HepG2 (cell line): ENCODE measurements at regions not wholly inside any gene's neighbourhood (a gene's known extent, or its start where the extent isn't known, plus 50 kb on each side); places are given as distances from the start of the nearest gene placed in this dataset.
A peak's percentile ranks its signal among the peaks of the same experiment; 100 is the strongest.

Experiments used
- ARID3A ChIP-seq: IDR thresholded peaks from 2 replicates; pipeline ENCODE4 v1.6.1; 2012; ENCODE audit warnings: low read depth, low read length, improper control_type of control experiment
- BRCA1 ChIP-seq: sonication (generic); formaldehyde crosslinking; IDR thresholded peaks from 2 replicates; pipeline ENCODE4 v1.4.0; 2020; ENCODE audit warnings: missing genetic modification reagents
- GTF3A ChIP-seq: sonication (generic); formaldehyde crosslinking; conservative IDR thresholded peaks from 2 replicates; pipeline ENCODE4 v1.4.0; 2020; ENCODE audit warnings: mild to moderate bottlenecking, missing genetic modification reagents
- IRF2 ChIP-seq: IDR thresholded peaks from 2 replicates; pipeline ENCODE4 v1.6.1; 2018; ENCODE audit warnings: missing genetic modification reagents, missing compliant biosample characterization
- NFKBIZ ChIP-seq: IDR thresholded peaks from 2 replicates; pipeline ENCODE4 v1.6.1; 2018; ENCODE audit warnings: missing genetic modification reagents, missing compliant biosample characterization
- PLSCR1 ChIP-seq: sonication (generic); formaldehyde crosslinking; IDR thresholded peaks from 2 replicates; pipeline ENCODE4 v1.5.0; 2020; ENCODE audit warnings: missing genetic modification reagents, mild to moderate bottlenecking, borderline replicate concordance
- SMYD3 ChIP-seq: sonication (generic); formaldehyde crosslinking; IDR thresholded peaks from 2 replicates; pipeline ENCODE4 v1.8.1; 2023; ENCODE audit warnings: mild to moderate bottlenecking, missing genetic modification reagents
- SOX13 ChIP-seq, 3 experiments: fragments of 450-650 bp in 1 of 3; sonication (generic) in 1 of 3; formaldehyde crosslinking in 1 of 3; IDR thresholded peaks in 2 of 3; conservative IDR thresholded peaks in 1 of 3; 2 replicates each; pipeline versions ENCODE4 v1.5.0 to v1.6.1; 2016 to 2020; ENCODE audit warnings: antibody characterized with exemption in 1 of 3, mild to moderate bottlenecking in 1 of 3, missing compliant biosample characterization in 1 of 3, missing genetic modification reagents in 1 of 3, moderate library complexity in 1 of 3
- USF2 ChIP-seq, 2 experiments: sonication (generic) in 1 of 2; formaldehyde crosslinking in 1 of 2; IDR thresholded peaks; 2 replicates each; pipeline versions ENCODE4 v1.5.1 to v1.6.1; 2011 to 2020; ENCODE audit warnings: borderline replicate concordance in 1 of 2, low read depth in 1 of 2, low read length in 1 of 2, mild to moderate bottlenecking in 1 of 2, missing genetic modification reagents in 1 of 2, moderate library complexity in 1 of 2
- ZBTB40 ChIP-seq, 2 experiments: fragments of 450-650 bp in 1 of 2; sonication (generic) in 1 of 2; formaldehyde crosslinking in 1 of 2; IDR thresholded peaks; 2 replicates each; pipeline versions ENCODE4 v1.6.1 to v1.8.0; 2016 to 2022; ENCODE audit warnings: antibody characterized with exemption in 1 of 2, mild to moderate bottlenecking in 1 of 2, missing genetic modification reagents in 1 of 2
- ZNF143 ChIP-seq: sonication (generic); formaldehyde crosslinking; IDR thresholded peaks from 2 replicates; pipeline ENCODE4 v1.4.0; 2020; ENCODE audit warnings: missing genetic modification reagents
- ZNF264 ChIP-seq: sonication (generic); formaldehyde crosslinking; IDR thresholded peaks from 2 replicates; pipeline ENCODE4 v1.4.0; 2020; ENCODE audit warnings: missing genetic modification reagents
- ZNF354B ChIP-seq: sonication (generic); formaldehyde crosslinking; IDR thresholded peaks from 2 replicates; pipeline ENCODE4 v1.8.0; 2022; ENCODE audit warnings: mild to moderate bottlenecking, missing genetic modification reagents

GRCh38 chr2:88321449-88322248, 130.8 kb downstream of the FOXI3 start (continued):
- TF ChIP-seq USF2 (IDR thresholded peaks at IDR 0.05; ENCODE audit: low read depth, low read length) (no peak), USF2 (CRISPR knock-in tag; IDR thresholded peaks at IDR 0.05; ENCODE audit: borderline replicate concordance) (no peak), ARID3A (no peak), BRCA1 (CRISPR knock-in tag) (no peak), ZNF354B (no peak), SMYD3 (no peak), ZBTB40 (IDR thresholded peaks at IDR 0.05) (no peak), ZBTB40 (CRISPR knock-in tag; IDR thresholded peaks at IDR 0.05) (no peak), ZNF143 (CRISPR knock-in tag) (no peak), PLSCR1 (no peak), SOX13 (IDR thresholded peaks at IDR 0.05) (0 out of 2 replicates have a peak, but pooled peaks have one; percentile 35), SOX13 (CRISPR knock-in tag; conservative IDR thresholded peaks at IDR 0.05 in 1 of 2, IDR thresholded peaks at IDR 0.05 in 1 of 2) (peak in 1 of 2 experiments; percentile 87; a peak in 2 of 4 replicates), NFKBIZ (CRISPR knock-in tag) (no peak), GTF3A (CRISPR knock-in tag) (no peak), ZNF264 (CRISPR knock-in tag) (no peak), IRF2 (CRISPR knock-in tag) (no peak)
